A549 (cell line): ENCODE measurements at regions not wholly inside any gene's neighbourhood (a gene's known extent, or its start where the extent isn't known, plus 50 kb on each side); places are given as distances from the start of the nearest gene placed in this dataset.

Source experiments
- CHD4 ChIP-seq: fragments of 200-600 bp; sonication (generic); IDR thresholded peaks from 2 replicates; pipeline ENCODE4 v1.6.1; 2016; ENCODE audit warnings: antibody characterized with exemption, mild to moderate bottlenecking, borderline replicate concordance
- EP300 ChIP-seq, 2 experiments: fragments of >200 bp; sonication (Bioruptor Twin); formaldehyde crosslinking; IDR thresholded peaks; 2 replicates in 1 of 2; 3 replicates in 1 of 2; pipeline ENCODE4 v1.6.1; 2016 to 2017
- POLR2A ChIP-seq: IDR thresholded peaks from 2 replicates; pipeline ENCODE4 v1.6.1; 2012; ENCODE audit warnings: mild to moderate bottlenecking, low read length
- TF ChIP-seq, protein P1 (sequence below): fragments of >200 bp; sonication (Bioruptor Twin); formaldehyde crosslinking; IDR thresholded peaks from 3 replicates; pipeline ENCODE4 v1.5.1; 2016

DNA sequence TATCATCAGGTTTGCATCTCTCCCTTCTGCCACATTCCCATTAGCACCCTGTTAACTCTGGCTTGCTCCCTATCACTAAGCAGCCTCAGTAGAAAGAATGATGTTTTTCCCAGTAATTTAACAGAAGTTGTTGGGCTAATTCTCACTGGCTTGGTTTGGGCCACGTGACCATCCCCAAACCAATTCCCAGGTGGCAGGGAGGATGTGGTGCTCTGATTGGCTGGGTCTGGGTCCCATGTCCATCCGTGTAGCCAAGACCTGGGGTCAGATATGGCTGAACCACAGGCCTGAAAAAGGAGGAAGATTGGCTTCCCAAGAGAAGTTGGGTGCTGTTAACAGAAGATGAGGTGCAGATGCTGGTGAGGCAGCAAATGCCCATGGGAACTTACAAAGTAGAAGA lies 122.0 kb downstream of the BOD1 start:
- TF ChIP-seq, protein P1, sequence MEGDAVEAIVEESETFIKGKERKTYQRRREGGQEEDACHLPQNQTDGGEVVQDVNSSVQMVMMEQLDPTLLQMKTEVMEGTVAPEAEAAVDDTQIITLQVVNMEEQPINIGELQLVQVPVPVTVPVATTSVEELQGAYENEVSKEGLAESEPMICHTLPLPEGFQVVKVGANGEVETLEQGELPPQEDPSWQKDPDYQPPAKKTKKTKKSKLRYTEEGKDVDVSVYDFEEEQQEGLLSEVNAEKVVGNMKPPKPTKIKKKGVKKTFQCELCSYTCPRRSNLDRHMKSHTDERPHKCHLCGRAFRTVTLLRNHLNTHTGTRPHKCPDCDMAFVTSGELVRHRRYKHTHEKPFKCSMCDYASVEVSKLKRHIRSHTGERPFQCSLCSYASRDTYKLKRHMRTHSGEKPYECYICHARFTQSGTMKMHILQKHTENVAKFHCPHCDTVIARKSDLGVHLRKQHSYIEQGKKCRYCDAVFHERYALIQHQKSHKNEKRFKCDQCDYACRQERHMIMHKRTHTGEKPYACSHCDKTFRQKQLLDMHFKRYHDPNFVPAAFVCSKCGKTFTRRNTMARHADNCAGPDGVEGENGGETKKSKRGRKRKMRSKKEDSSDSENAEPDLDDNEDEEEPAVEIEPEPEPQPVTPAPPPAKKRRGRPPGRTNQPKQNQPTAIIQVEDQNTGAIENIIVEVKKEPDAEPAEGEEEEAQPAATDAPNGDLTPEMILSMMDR = no peak
- TF ChIP-seq EP300 (IDR thresholded peaks at IDR 0.05) = no peak
- TF ChIP-seq POLR2A = no peak
- TF ChIP-seq CHD4 = no peak
